KMS-11 (cell line): ENCODE measurements at regions not wholly inside any gene's neighbourhood (a gene's known extent, or its start where the extent isn't known, plus 50 kb on each side); places are given as distances from the start of the nearest gene placed in this dataset.

ENCODE experiments used
- H2AFZ ChIP-seq: fragments of 200-600 bp; sonication (generic); 2 replicates; pipeline ENCODE4 v1.6.1; 2016; ENCODE audit warnings: antibody characterized with exemption, mixed run types, low read depth
- H3K27ac ChIP-seq: fragments of 200-600 bp; sonication (generic); 2 replicates; pipeline ENCODE4 v1.6.1; 2016; ENCODE audit warnings: mild to moderate bottlenecking, mixed run types
- H3K27me3 ChIP-seq: fragments of 200-600 bp; sonication (generic); 2 replicates; pipeline ENCODE4 v1.6.1; 2017; ENCODE audit warnings: mild to moderate bottlenecking, low read depth, mixed run types, moderate library complexity; ENCODE audit not compliant: insufficient read depth
- H3K36me3 ChIP-seq: fragments of 200-600 bp; sonication (generic); 2 replicates; pipeline ENCODE4 v1.6.1; 2017; ENCODE audit warnings: mild to moderate bottlenecking, mixed run types; ENCODE audit not compliant: insufficient read depth
- H3K4me1 ChIP-seq: fragments of 200-600 bp; sonication (generic); 2 replicates; pipeline ENCODE4 v1.6.1; 2016; ENCODE audit warnings: mild to moderate bottlenecking, low read depth, mixed run types; ENCODE audit not compliant: poor library complexity, severe bottlenecking
- H3K4me2 ChIP-seq: fragments of 200-600 bp; sonication (generic); 2 replicates; pipeline ENCODE4 v1.7.0; 2016; ENCODE audit warnings: mild to moderate bottlenecking, mixed run types
- H3K4me3 ChIP-seq: fragments of 200-600 bp; sonication (generic); IDR thresholded peaks from 2 replicates; pipeline ENCODE4 v1.6.1; 2017; ENCODE audit warnings: low read depth, low read length, mixed read lengths; ENCODE audit not compliant: insufficient read depth
- H3K79me2 ChIP-seq: fragments of 200-600 bp; sonication (generic); 2 replicates; pipeline ENCODE4 v1.6.1; 2016; ENCODE audit warnings: low read depth, mixed run types; ENCODE audit not compliant: insufficient read depth
- H3K9ac ChIP-seq: fragments of 200-600 bp; sonication (generic); 2 replicates; pipeline ENCODE4 v1.6.1; 2016; ENCODE audit warnings: mild to moderate bottlenecking, mixed run types
- H4K20me1 ChIP-seq: fragments of 200-600 bp; sonication (generic); 2 replicates; pipeline ENCODE4 v1.6.1; 2016; ENCODE audit warnings: mild to moderate bottlenecking, mixed run types; ENCODE audit not compliant: insufficient read depth
- TF ChIP-seq, protein P1 (sequence below): fragments of 200-600 bp; sonication (generic); conservative IDR thresholded peaks from 2 replicates; pipeline ENCODE4 v1.6.1; 2017; ENCODE audit warnings: low read depth, mild to moderate bottlenecking, antibody characterized with exemption, low read length, moderate library complexity, mixed read lengths

GRCh38 chr7:17599733-17600339 lies 301.4 kb downstream of the AHR start:
- Histone ChIP-seq H2AFZ (no peak overlapping the region), H3K4me2 (no peak overlapping the region), H3K27me3 (no peaks in the 10 kb centered on the region), H3K27ac (no peak overlapping the region), H3K79me2 (no peaks in the 10 kb centered on the region), H4K20me1 (no peaks in the 10 kb centered on the region), H3K4me1 (no peaks in the 10 kb centered on the region), H3K4me3 (no peak overlapping the region), H3K36me3 (no peaks in the 10 kb centered on the region), H3K9ac (no peak overlapping the region)
- TF ChIP-seq, protein P1, sequence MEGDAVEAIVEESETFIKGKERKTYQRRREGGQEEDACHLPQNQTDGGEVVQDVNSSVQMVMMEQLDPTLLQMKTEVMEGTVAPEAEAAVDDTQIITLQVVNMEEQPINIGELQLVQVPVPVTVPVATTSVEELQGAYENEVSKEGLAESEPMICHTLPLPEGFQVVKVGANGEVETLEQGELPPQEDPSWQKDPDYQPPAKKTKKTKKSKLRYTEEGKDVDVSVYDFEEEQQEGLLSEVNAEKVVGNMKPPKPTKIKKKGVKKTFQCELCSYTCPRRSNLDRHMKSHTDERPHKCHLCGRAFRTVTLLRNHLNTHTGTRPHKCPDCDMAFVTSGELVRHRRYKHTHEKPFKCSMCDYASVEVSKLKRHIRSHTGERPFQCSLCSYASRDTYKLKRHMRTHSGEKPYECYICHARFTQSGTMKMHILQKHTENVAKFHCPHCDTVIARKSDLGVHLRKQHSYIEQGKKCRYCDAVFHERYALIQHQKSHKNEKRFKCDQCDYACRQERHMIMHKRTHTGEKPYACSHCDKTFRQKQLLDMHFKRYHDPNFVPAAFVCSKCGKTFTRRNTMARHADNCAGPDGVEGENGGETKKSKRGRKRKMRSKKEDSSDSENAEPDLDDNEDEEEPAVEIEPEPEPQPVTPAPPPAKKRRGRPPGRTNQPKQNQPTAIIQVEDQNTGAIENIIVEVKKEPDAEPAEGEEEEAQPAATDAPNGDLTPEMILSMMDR = no peak

DNA sequence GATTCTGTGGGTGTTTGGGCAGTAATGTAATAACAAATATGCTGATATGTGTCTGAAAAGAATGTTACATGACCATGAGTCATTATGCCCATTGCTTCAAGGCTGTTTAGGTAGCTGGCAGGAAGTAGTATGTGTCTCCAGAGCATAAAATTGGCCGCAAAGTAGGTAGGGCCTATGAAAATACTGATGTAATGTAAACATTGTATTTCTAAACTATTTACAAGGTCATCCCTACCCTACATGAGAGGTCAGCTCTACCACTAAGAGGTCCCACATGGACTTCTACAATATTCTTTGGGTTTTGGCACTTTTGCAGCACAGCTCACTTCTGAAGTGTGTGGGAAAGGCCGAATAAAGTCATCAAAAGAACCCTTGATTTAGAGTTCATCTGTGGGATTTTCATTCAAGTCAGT lies 301.9 kb downstream of the AHR start:
- no peak overlapping the region for H3K4me3 ChIP-seq
- no peaks in the 10 kb centered on the region for H4K20me1 ChIP-seq
- H3K4me2 ChIP-seq = no peak overlapping the region

DNA sequence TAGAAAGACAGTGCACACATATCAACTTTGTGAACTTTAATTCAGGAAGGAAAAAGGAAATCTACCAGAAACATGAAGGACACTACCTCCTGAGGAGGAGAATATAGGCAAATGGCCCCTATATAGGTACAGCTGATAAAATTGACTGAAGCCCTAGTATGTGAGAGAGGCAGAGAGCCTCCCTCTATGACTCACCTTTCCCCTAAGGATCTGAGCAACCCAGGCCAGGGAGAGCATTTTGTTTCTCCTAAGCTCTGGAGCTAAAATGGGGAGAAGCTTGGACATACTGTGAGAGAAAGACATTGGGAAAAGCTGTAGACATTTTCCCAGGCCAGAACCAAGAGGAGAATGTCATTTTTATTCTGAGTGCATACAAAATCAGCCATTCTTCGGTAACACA lies 303.5 kb downstream of the AHR start:
- TF ChIP-seq, protein P1 = no peak

More for the DNA sequence above, 301.9 kb downstream of the AHR start:
- Histone ChIP-seq H3K79me2 (no peaks in the 10 kb centered on the region), H3K4me1 (no peaks in the 10 kb centered on the region), H3K36me3 (no peaks in the 10 kb centered on the region), H3K27ac (no peak overlapping the region), H3K27me3 (no peaks in the 10 kb centered on the region), H2AFZ (no peak overlapping the region), H3K9ac (no peak overlapping the region)
- TF ChIP-seq, protein P1 = no peak

GRCh38 chr7:17608114-17608833 lies 309.8 kb downstream of the AHR start:
- no peaks in the 10 kb centered on the region for H4K20me1 ChIP-seq

More for the DNA sequence above, 303.5 kb downstream of the AHR start:
- no peaks in the 10 kb centered on the region for H3K27me3 ChIP-seq
- no peak overlapping the region for H3K27ac ChIP-seq
- no peaks in the 10 kb centered on the region for H3K4me1 ChIP-seq
- H4K20me1 ChIP-seq = no peaks in the 10 kb centered on the region
- no peaks in the 10 kb centered on the region for H3K36me3 ChIP-seq
- H3K79me2 ChIP-seq = no peaks in the 10 kb centered on the region
- no peak overlapping the region for H3K9ac ChIP-seq
- H2AFZ ChIP-seq = no peak overlapping the region
- no peak overlapping the region for H3K4me3 ChIP-seq
- H3K4me2 ChIP-seq = no peak overlapping the region

More at GRCh38 chr7:17608114-17608833, 309.8 kb downstream of the AHR start:
- TF ChIP-seq, protein P1 = no peak
- Histone ChIP-seq H3K4me3 (no peak overlapping the region), H2AFZ (no peak overlapping the region), H3K27ac (no peak overlapping the region), H3K4me2 (no peak overlapping the region), H3K9ac (no peak overlapping the region), H3K27me3 (no peaks in the 10 kb centered on the region), H3K79me2 (no peaks in the 10 kb centered on the region), H3K4me1 (no peaks in the 10 kb centered on the region), H3K36me3 (no peaks in the 10 kb centered on the region)
